Renal pelvis (tissue), 1 donor: ENCODE measurements at regions not wholly inside any gene's neighbourhood (a gene's known extent, or its start where the extent isn't known, plus 50 kb on each side); places are given as distances from the start of the nearest gene placed in this dataset.

ENCODE experiments used
- DNase-seq: peaks from one replicate; pipeline ENCODE4 v3.0.0-alpha.2; 2013

DNA sequence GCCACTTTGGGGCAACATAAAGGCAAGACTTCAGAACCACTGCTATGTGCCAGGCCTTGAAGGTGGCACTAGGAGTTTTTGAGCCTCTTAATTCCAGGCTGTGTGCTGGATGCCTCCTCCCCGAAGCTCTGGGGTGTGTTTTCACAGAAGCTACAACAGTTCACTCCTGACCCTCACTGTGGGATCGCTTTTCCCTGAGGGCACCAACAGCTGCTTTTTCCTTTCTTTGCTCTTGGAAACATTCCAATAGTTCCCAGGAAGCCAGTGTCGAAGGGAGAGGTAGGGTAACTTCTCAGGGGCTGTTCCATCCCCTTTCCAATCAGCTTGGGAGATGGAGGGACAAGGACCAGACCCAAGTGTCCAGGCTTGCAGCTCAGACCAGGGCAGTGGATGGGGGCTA, 153.4 kb downstream of the C1orf94 start:
- no peak for DNase-seq

- DNase-seq: no peak
Measured at GRCh38 chr1:34331020-34331926, 154.6 kb downstream of the C1orf94 start.

DNA sequence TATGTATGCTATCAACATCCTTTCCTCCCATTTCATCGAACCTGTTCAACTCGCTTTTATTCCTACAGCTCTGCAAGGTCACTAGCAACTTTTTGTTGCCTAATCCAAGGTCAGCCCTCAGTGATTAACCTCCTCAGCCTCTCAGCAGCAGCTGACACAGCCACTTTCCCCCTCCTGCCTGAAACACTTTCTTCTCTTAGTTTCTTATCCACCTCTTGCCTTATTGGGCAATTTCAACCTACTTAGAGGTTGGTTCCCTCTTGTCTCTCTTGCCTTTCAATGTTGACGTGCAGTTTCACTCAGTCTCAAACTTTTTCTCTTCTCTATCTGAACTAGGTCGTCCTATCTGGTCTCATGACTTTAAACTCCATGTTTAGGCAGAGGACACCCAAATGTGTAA, 156.3 kb downstream of the C1orf94 start:
- no peak for DNase-seq

GRCh38 chr1:34338871-34339270, 162.2 kb downstream of the C1orf94 start:
- DNase-seq: no peak

GRCh38 chr1:34341896-34342295, 165.2 kb downstream of the C1orf94 start:
- DNase-seq: no peak

- DNase-seq: no peak
Measured at GRCh38 chr1:34342334-34342733, 165.6 kb downstream of the C1orf94 start.

DNA sequence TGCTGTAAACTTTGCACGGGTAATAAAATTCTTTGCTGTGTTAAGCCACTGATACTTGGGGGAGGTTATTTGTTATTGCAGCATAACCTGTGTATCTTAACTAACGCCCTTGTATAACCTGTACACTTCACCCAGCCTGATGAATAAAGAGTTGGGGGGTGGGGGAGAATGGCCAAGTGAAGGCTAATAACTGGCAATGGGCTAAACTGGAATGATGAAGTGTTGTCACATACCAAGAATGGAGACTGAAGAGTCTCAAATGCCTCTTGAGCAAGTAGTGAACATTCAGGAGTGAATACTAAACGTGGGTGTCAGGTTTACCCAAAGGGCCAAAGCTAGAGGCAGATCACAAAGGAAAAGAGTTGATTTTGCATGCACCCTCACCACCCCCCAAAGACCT, 169.4 kb downstream of the C1orf94 start:
- no peak for DNase-seq

GRCh38 chr1:34353409-34353808, 176.7 kb downstream of the C1orf94 start:
- DNase-seq: no peak

GRCh38 chr1:34354367-34354766, 177.7 kb downstream of the C1orf94 start:
- no peak for DNase-seq

GRCh38 chr1:34356853-34357252, 180.1 kb downstream of the C1orf94 start:
- no peak for DNase-seq

- no peak for DNase-seq
Measured at GRCh38 chr1:34358636-34359035, 181.9 kb downstream of the C1orf94 start.

DNA sequence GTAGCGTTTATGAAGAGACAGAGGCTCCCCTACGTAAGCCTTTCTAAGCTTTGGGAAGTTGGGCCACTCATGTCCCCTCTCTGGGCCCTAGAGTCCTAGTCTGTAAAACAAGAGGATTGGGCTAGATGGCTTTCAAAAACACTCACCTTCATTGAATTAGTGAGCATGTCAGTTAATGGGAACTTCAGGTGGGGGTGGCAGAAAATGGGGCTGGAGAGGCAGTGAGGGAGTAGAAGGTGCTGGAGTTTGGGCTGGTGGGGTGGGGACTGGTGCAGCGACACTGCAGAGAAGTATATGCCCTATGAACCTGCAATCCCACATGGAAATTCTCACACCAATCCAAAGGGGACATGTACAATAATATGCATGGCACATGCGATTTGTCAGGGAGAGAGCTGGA, 182.7 kb downstream of the C1orf94 start:
- DNase-seq: no peak

- no peak for DNase-seq
Measured at GRCh38 chr1:34360574-34360973, 183.9 kb downstream of the C1orf94 start.

- no peak for DNase-seq
Measured at GRCh38 chr1:34361121-34361520, 184.4 kb downstream of the C1orf94 start.

GRCh38 chr1:34361781-34362357, 185.2 kb downstream of the C1orf94 start:
- no peak for DNase-seq

GRCh38 chr1:34362949-34363348, 186.2 kb downstream of the C1orf94 start:
- no peak for DNase-seq

GRCh38 chr1:34363447-34363846, 186.7 kb downstream of the C1orf94 start:
- DNase-seq: no peak

DNA sequence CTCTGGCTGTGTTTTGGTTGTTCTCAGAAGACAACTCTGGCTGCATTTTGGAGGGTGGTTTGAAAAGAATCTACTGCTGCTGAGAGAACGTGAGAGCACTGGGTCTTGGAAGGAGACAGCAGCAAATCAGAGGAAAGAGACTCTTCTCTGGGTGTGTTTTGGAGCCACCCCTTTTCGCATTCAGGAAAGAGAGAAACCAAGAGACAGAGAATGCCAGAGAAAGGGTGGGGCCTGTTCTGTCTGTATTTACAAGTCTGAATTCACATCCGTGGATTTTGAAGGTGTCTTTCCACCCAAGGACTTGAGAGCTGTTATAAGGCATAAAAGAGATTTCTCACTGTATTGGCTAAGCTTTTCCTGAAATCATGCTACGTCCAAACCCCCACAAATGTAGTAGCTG, 187.2 kb downstream of the C1orf94 start:
- no peak for DNase-seq

DNA sequence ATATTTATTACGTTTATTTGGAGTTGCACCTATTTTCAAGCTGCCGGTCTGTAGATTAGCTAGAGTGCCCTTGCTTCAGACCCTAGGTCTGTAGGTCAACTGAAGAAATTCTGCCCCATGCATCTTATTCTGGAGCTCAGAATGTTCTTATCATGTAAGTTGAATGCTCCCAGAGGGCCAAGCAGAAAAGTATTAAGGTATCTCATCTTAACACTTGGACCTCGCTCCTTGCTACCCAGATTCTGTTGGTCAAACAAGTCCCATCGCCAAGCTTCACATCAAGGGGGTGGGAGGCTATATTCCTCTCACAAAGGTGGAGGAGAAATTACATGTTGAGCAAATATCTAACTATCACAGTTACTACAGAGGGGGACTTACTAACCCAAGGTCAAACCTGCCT, 187.7 kb downstream of the C1orf94 start:
- DNase-seq: no peak

- DNase-seq: no peak
Measured at GRCh38 chr1:34365295-34365694, 188.6 kb downstream of the C1orf94 start.

- no peak for DNase-seq
Measured at GRCh38 chr1:34366875-34367624, 190.3 kb downstream of the C1orf94 start.

- DNase-seq: no peak
Measured at GRCh38 chr1:34367954-34368353, 191.2 kb downstream of the C1orf94 start.
